GM10248 (cell line): ENCODE measurements at regions not wholly inside any gene's neighbourhood (a gene's known extent, or its start where the extent isn't known, plus 50 kb on each side); places are given as distances from the start of the nearest gene placed in this dataset.

Source experiments
- CTCF ChIA-PET: fragments of 300-600 bp; sonication (Branson Sonifier 250); formaldehyde crosslinking; extraction: SDS; loops from one replicate; lab custom pipeline; 2021; ENCODE audit warnings: antibody characterized with exemption; lab: Yijun Ruan, JAX
- POLR2A ChIA-PET: fragments of 350-650 bp; sonication (Branson Sonifier 250); formaldehyde crosslinking; extraction: SDS; loops from one replicate; lab custom pipeline; 2020; ENCODE audit warnings: antibody characterized with exemption; lab: Yijun Ruan, JAX
- DNase-seq: peaks from one replicate; pipeline ENCODE4 v3.0.0; 2012; ENCODE audit errors: extremely low spot score
- TF ChIP-seq, protein P1 (sequence below): IDR thresholded peaks from 2 replicates; pipeline ENCODE4 v1.5.1; 2012; ENCODE audit warnings: mild to moderate bottlenecking, low read depth; ENCODE audit errors: extremely low read depth, missing control alignments, control extremely low read depth

- DNase-seq, result no peak
- ChIA-PET POLR2A (no interaction called here), CTCF (interaction anchor here (1.5 kb wide), 1 partner anchor 8 kb away, joined by 7 read pairs; no protein-coding TSS in a partner anchor)
- TF ChIP-seq, protein P1, sequence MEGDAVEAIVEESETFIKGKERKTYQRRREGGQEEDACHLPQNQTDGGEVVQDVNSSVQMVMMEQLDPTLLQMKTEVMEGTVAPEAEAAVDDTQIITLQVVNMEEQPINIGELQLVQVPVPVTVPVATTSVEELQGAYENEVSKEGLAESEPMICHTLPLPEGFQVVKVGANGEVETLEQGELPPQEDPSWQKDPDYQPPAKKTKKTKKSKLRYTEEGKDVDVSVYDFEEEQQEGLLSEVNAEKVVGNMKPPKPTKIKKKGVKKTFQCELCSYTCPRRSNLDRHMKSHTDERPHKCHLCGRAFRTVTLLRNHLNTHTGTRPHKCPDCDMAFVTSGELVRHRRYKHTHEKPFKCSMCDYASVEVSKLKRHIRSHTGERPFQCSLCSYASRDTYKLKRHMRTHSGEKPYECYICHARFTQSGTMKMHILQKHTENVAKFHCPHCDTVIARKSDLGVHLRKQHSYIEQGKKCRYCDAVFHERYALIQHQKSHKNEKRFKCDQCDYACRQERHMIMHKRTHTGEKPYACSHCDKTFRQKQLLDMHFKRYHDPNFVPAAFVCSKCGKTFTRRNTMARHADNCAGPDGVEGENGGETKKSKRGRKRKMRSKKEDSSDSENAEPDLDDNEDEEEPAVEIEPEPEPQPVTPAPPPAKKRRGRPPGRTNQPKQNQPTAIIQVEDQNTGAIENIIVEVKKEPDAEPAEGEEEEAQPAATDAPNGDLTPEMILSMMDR, result no peak
Measured at GRCh38 chr6:71523548-71523947, 234.9 kb downstream of the OGFRL1 start.

DNA sequence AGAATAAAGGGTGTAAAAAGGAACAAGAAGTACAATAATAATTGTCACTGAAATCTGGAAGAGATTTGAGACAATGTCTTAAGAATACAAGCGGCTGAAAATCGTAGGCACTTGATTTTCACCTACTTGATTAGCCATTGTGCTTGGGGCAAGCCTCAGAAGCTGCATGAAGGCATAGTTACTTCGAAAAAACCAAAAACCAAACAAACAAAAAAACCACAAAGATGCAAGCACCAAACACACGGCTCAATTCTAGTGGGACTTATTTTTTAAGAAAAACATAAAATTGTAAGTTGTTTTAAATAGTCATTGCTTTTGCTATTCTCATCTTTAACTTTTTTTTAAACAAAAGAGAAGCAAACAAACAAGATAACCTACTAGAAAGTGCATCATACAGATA, 235.6 kb downstream of the OGFRL1 start:
- CTCF ChIA-PET, result interaction anchor here (1.1 to 1.8 kb wide), 2 partner anchors 11 to 12 kb away, joined by 4 read pairs; no protein-coding TSS in a partner anchor
- POLR2A ChIA-PET, result no interaction called here
- no peak for DNase-seq
- TF ChIP-seq, protein P1, result no peak

- CTCF ChIA-PET, result interaction anchor here (1.1 to 2.2 kb wide), 7 partner anchors 8 to 76 kb away, joined by 3 to 7 read pairs (median 3); no protein-coding TSS in a partner anchor
- no peak for DNase-seq
- TF ChIP-seq, protein P1, result no peak
- POLR2A ChIA-PET, result interaction anchor here (0.6 kb wide), 1 partner anchor 1803 kb away, joined by 3 read pairs; no protein-coding TSS in a partner anchor
Measured at GRCh38 chr6:71527886-71528285, 239.3 kb downstream of the OGFRL1 start.

DNA sequence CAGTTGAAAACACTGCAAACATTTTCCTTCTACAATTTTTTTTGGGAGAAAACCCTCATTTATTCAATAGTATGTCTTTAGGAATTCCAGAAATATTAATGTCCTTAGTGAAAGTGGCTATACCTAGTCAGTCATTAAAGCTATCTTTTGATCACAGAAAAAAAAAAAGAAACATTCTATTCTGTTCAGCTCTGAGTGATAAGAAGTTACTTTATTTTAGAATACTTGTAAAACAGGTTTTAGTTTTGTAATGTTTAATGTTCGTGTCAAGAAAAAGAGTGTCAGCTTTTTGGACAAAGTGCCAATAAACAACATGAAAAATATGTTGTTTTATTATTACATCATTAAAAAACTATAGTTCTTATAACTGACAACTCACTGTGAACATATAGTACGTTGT, 240.4 kb downstream of the OGFRL1 start:
- CTCF ChIA-PET, result interaction anchor here (1.0 to 1.4 kb wide), 3 partner anchors 9 to 154 kb away, joined by 3 read pairs; no protein-coding TSS in a partner anchor

GRCh38 chr6:71529769-71530168, 241.2 kb downstream of the OGFRL1 start:
- CTCF ChIA-PET, result interaction anchor here (1.0 kb wide), 1 partner anchor 556 kb away, joined by 3 read pairs; no protein-coding TSS in a partner anchor
- POLR2A ChIA-PET, result no interaction called here
- TF ChIP-seq, protein P1, result no peak
- DNase-seq, result no peak

More for the DNA sequence above, 240.4 kb downstream of the OGFRL1 start:
- DNase-seq, result no peak
- POLR2A ChIA-PET, result no interaction called here
- TF ChIP-seq, protein P1, result no peak

DNA sequence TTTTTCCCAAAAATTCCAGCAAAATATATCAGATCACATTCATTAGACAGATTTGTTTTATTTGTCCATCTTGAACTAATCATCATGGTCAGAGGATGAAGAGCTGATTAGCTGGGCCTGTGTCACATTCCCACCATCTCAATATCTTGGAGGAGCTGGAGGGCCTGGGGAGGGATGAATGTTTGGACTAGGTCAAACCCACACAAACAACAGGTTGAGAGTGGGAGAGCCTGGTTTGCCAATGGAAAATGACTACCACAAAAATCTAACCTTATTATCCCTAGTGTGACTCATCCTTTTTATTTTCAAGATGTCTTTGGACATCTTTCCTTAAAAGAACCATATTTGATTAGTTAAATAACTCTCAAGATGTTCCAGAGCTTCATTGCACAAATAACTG, 242.4 kb downstream of the OGFRL1 start:
- DNase-seq, result no peak
- CTCF ChIA-PET, result interaction anchor here (0.8 to 2.3 kb wide), 5 partner anchors 8 to 555 kb away, joined by 3 to 7 read pairs (median 3); no protein-coding TSS in a partner anchor
- POLR2A ChIA-PET, result no interaction called here
- TF ChIP-seq, protein P1, result no peak
